ENCODE measurements at regions not wholly inside any gene's neighbourhood (a gene's known extent, or its start where the extent isn't known, plus 50 kb on each side); places are given as distances from the start of the nearest gene placed in this dataset.

GRCh38 chr3:165521131-165521871, 315.9 kb downstream of the BCHE start (continued):
- TF ChIP-seq RHOXF2B (CRISPR knock-in tag; conservative IDR thresholded peaks at IDR 0.05) (no peak), ZNF717 (CRISPR knock-in tag; IDR thresholded peaks at IDR 0.05) (no peak), ZNF655 (CRISPR knock-in tag; IDR thresholded peaks at IDR 0.05) (no peak)

GRCh38 chr3:165519687-165520086, 317.5 kb downstream of the BCHE start:
- H3K27ac ChIP-seq (ENCODE audit: extremely low read depth, low read depth, low read length), result no peak overlapping the region
- no peak for ATAC-seq
- no peaks in the 10 kb centered on the region for H3K9me1 ChIP-seq (ENCODE audit: control insufficient read depth, insufficient read depth, low read length)
- no peak overlapping the region for H3K4me3 ChIP-seq
- H2AFZ ChIP-seq (ENCODE audit: low read depth, low read length), result no peak overlapping the region
- no peaks in the 10 kb centered on the region for H4K20me1 ChIP-seq (replicated peaks; ENCODE audit: control insufficient read depth, insufficient read depth, low read length)
- 0 out of 2 replicates have a peak, but pooled peaks cover 2% of the 10 kb centered on the region for H3K9me3 ChIP-seq (replicated peaks; ENCODE audit: control insufficient read depth, insufficient read depth, low read depth, low read length)
- ChIA-PET CTCF (ENCODE audit: low intra/inter-chr PET ratio) (no interaction called here), POLR2A (no interaction called here)
- no TSS peak for BruUV-seq (replicated peaks)
- in situ Hi-C loops (cut with MboI) (no loop called here), intact Hi-C loops (cut with micrococcal nuclease) (no loop called here)
- H3K4me1 ChIP-seq (replicated peaks in 1 of 2; ENCODE audit: control insufficient read depth in 2 of 2, insufficient read depth in 2 of 2, low read length in 2 of 2), result no peaks in the 10 kb centered on the region
- H3K9ac ChIP-seq (ENCODE audit: insufficient read depth in 1 of 2, low read depth in 2 of 2, low read length in 2 of 2), result no peak overlapping the region
- DNase-seq (ENCODE audit: extremely low read depth in 1 of 4, low spot score in 3 of 4), result no peak
- H3K79me2 ChIP-seq (ENCODE audit: control insufficient read depth, insufficient read depth, low read length), result no peaks in the 10 kb centered on the region
- 0% methylated on average over 4 of the region's 4 CpGs for WGBS (ENCODE audit: insufficient coverage, low coverage, missing lambda C conversion rate)
- H3K27me3 ChIP-seq (ENCODE audit: control insufficient read depth in 2 of 2, insufficient read depth in 2 of 2, low read length in 2 of 2), result no peaks in the 10 kb centered on the region
- no peak overlapping the region for H3K4me2 ChIP-seq (ENCODE audit: insufficient read depth, low read length)
- no peak for FAIRE-seq
- no peaks in the 10 kb centered on the region for H3K36me3 ChIP-seq (ENCODE audit: control insufficient read depth, insufficient read depth, low read length)
- TF ChIP-seq ARHGAP35 (IDR thresholded peaks at IDR 0.05; ENCODE audit: partially characterized antibody) (no peak), JUN (IDR thresholded peaks at IDR 0.05; ENCODE audit: borderline replicate concordance, low read depth, low read length) (no peak), JUN (CRISPR knock-in tag; IDR thresholded peaks at IDR 0.05; ENCODE audit: borderline replicate concordance) (no peak), MAFK (IDR thresholded peaks at IDR 0.05; ENCODE audit: low read length) (no peak), TCF15 (CRISPR knock-in tag; IDR thresholded peaks at IDR 0.05) (no peak), IRF2 (CRISPR knock-in tag; IDR thresholded peaks at IDR 0.05) (no peak), ILK (tag; IDR thresholded peaks at IDR 0.05; ENCODE audit: borderline replicate concordance, low read depth) (no peak), ZKSCAN3 (CRISPR knock-in tag; IDR thresholded peaks at IDR 0.05) (no peak), TCF3 (CRISPR knock-in tag; IDR thresholded peaks at IDR 0.05) (no peak), HEY1 (CRISPR knock-in tag; IDR thresholded peaks at IDR 0.05; ENCODE audit: borderline replicate concordance) (no peak), E2F6 (IDR thresholded peaks at IDR 0.05; ENCODE audit: borderline replicate concordance in 1 of 2, extremely low read depth in 1 of 2, insufficient read depth in 1 of 2, insufficient read length in 1 of 2, low read depth in 1 of 2, low read length in 1 of 2, poor library complexity in 1 of 2, severe bottlenecking in 1 of 2) (no peak), SIX5 (IDR thresholded peaks at IDR 0.05; ENCODE audit: borderline replicate concordance in 1 of 2, insufficient read depth in 1 of 2, low read depth in 1 of 2, low read length in 2 of 2) (no peak), ATF6 (CRISPR knock-in tag; IDR thresholded peaks at IDR 0.05) (no peak)
